Liver (tissue), 3 donors: ENCODE measurements at regions not wholly inside any gene's neighbourhood (a gene's known extent, or its start where the extent isn't known, plus 50 kb on each side); places are given as distances from the start of the nearest gene placed in this dataset.

Experiments used
- ATF3 ChIP-seq: IDR thresholded peaks from 2 replicates; pipeline ENCODE4 v1.6.1; 2016; ENCODE audit warnings: antibody characterized with exemption
- CTCF ChIP-seq: fragments of 150-350 bp; IDR thresholded peaks from 2 replicates; pipeline ENCODE4 v1.5.1; 2017; ENCODE audit warnings: improper control_type of control experiment, low read depth, low read length; ENCODE audit not compliant: missing input control
- GABPA ChIP-seq, 2 donors: IDR thresholded peaks in 1 of 2; conservative IDR thresholded peaks in 1 of 2; 2 replicates each; pipeline ENCODE4 v1.6.1; 2016; ENCODE audit warnings: antibody characterized with exemption in 2 of 2, mild to moderate bottlenecking in 1 of 2, moderate library complexity in 1 of 2
- HNF4A ChIP-seq, 2 donors: conservative IDR thresholded peaks; 2 replicates each; pipeline ENCODE4 v1.6.1; 2016; ENCODE audit warnings: antibody characterized with exemption in 2 of 2, mild to moderate bottlenecking in 2 of 2
- JUND ChIP-seq, 2 donors: IDR thresholded peaks; 2 replicates each; pipeline ENCODE4 v1.6.1; 2016; ENCODE audit warnings: antibody characterized with exemption in 2 of 2
- MAX ChIP-seq: IDR thresholded peaks from 2 replicates; pipeline ENCODE4 v1.6.1; 2016; ENCODE audit warnings: antibody characterized with exemption
- RAD21 ChIP-seq, 2 donors: IDR thresholded peaks; 2 replicates each; pipeline ENCODE4 v1.6.1; 2016; ENCODE audit warnings: antibody characterized with exemption in 2 of 2, mild to moderate bottlenecking in 2 of 2
- REST ChIP-seq: IDR thresholded peaks from 2 replicates; pipeline ENCODE4 v1.6.1; 2016; ENCODE audit warnings: antibody characterized with exemption, mild to moderate bottlenecking
- YY1 ChIP-seq: IDR thresholded peaks from 2 replicates; pipeline ENCODE4 v1.6.1; 2016; ENCODE audit warnings: antibody characterized with exemption, mild to moderate bottlenecking
- ZBTB33 ChIP-seq: IDR thresholded peaks from 2 replicates; pipeline ENCODE4 v1.6.1; 2016; ENCODE audit warnings: antibody characterized with exemption
- donor health status: healthy.
- donor health status: healthy.

- TF ChIP-seq CTCF (no peak), GABPA (IDR thresholded peaks at IDR 0.05 in 1 of 2, conservative IDR thresholded peaks at IDR 0.05 in 1 of 2) (no peak), RAD21 (IDR thresholded peaks at IDR 0.05) (no peak), MAX (no peak), YY1 (no peak), REST (no peak), ATF3 (no peak), ZBTB33 (no peak), JUND (IDR thresholded peaks at IDR 0.05) (no peak), HNF4A (conservative IDR thresholded peaks at IDR 0.05) (no peak)
Observed at GRCh38 chr2:67142741-67143140, 254.4 kb upstream of the ETAA1 start.
